ACC112 (cell line): ENCODE measurements at regions not wholly inside any gene's neighbourhood (a gene's known extent, or its start where the extent isn't known, plus 50 kb on each side); places are given as distances from the start of the nearest gene placed in this dataset.
"Not testable (repeated sequence)": the region's sequence is repeated elsewhere in the genome, so short reads cannot be mapped to it uniquely, and the experiment has no call there.

Source experiments
- H2AFZ ChIP-seq: fragments of 200-600 bp; sonication (generic); one replicate; pipeline ENCODE4 v1.6.0; 2017; ENCODE audit warnings: antibody characterized with exemption, low read length; ENCODE audit not compliant: unreplicated experiment
- H3K27ac ChIP-seq: fragments of 200-600 bp; sonication (generic); 2 replicates; pipeline ENCODE4 v1.5.1; 2014; ENCODE audit warnings: low read depth, mild to moderate bottlenecking, antibody characterized with exemption, low read length, moderate library complexity
- H3K27me3 ChIP-seq: fragments of 200-600 bp; sonication (generic); 2 replicates; pipeline ENCODE4 v1.6.1; 2014; ENCODE audit warnings: mild to moderate bottlenecking, antibody characterized with exemption, low read length, moderate library complexity, mixed read lengths; ENCODE audit not compliant: insufficient read depth
- H3K36me3 ChIP-seq: fragments of 200-600 bp; sonication (generic); 2 replicates; pipeline ENCODE4 v1.6.1; 2016; ENCODE audit warnings: mild to moderate bottlenecking, antibody characterized with exemption, low read length, moderate library complexity, mixed read lengths; ENCODE audit not compliant: insufficient read depth
- H3K4me1 ChIP-seq: fragments of 200-600 bp; sonication (generic); one replicate; pipeline ENCODE4 v1.6.1; 2016; ENCODE audit warnings: low read length, mixed read lengths; ENCODE audit not compliant: insufficient read depth, unreplicated experiment, control insufficient read depth
- H3K4me3 ChIP-seq: fragments of 200-600 bp; sonication (generic); 2 replicates; pipeline ENCODE4 v1.5.1; 2014; ENCODE audit warnings: mild to moderate bottlenecking, low read depth, low read length
- H3K79me2 ChIP-seq: fragments of 200-600 bp; sonication (generic); one replicate; pipeline ENCODE4 v1.6.0; 2016; ENCODE audit warnings: low read length; ENCODE audit not compliant: control insufficient read depth, unreplicated experiment, insufficient read depth

DNA sequence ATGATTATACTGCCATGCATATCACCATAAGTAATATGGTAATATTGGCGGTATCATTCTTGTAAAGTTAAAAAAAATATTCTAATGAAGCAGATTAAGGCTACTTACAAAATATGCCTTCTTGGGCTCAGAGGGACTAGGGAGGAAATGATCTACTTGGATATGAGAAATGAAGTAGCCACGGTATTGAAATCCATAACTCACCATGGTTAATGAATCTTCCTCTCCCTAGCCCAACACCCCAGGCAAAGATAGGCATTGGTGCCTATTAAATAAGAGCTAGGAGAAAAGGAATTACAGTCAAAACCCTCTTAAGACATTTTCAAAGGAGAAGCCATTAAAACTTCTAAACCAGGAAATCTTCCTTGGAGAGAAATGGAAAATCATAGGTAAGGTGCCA lies 280.5 kb downstream of the TFAP2B start:
- H3K36me3 ChIP-seq, result no peaks in the 10 kb centered on the region
- H3K27ac ChIP-seq, result no peak overlapping the region
- H2AFZ ChIP-seq, result no peak overlapping the region
- no peaks in the 10 kb centered on the region for H3K27me3 ChIP-seq
- H3K4me1 ChIP-seq, result no peaks in the 10 kb centered on the region
- no peak overlapping the region for H3K4me3 ChIP-seq
- H3K79me2 ChIP-seq, result no peaks in the 10 kb centered on the region

DNA sequence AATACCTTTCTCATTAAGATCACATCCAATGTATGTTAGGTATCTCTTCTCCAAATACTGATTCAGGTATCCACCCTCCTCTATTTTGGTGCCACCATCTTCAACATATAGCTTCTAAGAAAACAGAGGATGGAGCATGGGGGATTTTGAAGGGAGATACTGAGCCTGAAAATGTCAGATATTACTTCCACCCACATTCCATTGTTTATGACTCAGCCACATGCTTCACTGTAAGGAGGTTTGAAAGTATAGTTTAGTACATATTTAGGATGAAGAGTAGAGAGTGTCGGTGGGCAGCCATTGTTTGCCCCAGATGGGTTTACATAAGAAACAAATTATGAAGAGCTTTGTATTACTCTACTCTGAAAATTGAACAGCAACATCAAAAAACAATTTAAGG lies 286.7 kb downstream of the TFAP2B start:
- Histone ChIP-seq H3K4me1 (no peaks in the 10 kb centered on the region), H2AFZ (no peak overlapping the region), H3K27ac (no peak overlapping the region), H3K36me3 (no peaks in the 10 kb centered on the region), H3K4me3 (no peak overlapping the region), H3K27me3 (no peaks in the 10 kb centered on the region), H3K79me2 (no peaks in the 10 kb centered on the region)

DNA sequence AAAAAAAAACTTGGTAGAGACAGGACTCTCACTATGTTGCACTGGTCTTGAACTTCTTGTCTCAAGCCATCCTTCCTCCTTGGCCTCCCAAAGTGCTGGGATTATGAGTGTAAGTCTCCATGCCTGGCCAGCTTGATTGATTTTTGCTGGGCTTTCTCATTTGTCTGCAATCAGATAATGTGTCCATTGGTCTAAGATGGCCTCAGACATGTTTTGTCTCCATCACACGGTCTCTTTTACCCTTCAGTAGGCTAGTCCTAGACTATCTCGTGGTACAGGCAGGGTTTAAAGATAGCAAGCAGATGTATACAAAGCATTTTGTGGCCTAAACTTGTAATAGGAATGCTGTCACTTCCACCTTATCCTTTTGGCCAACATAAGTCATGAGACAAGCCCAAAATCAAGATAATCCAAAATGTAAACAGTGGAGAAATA lies 289.1 kb downstream of the TFAP2B start:
- H2AFZ ChIP-seq, result no peak overlapping the region
- no peaks in the 10 kb centered on the region for H3K27me3 ChIP-seq
- H3K4me1 ChIP-seq, result no peaks in the 10 kb centered on the region
- no peaks in the 10 kb centered on the region for H3K79me2 ChIP-seq
- no peaks in the 10 kb centered on the region for H3K36me3 ChIP-seq
- H3K27ac ChIP-seq, result no peak overlapping the region
- H3K4me3 ChIP-seq, result no peak overlapping the region

DNA sequence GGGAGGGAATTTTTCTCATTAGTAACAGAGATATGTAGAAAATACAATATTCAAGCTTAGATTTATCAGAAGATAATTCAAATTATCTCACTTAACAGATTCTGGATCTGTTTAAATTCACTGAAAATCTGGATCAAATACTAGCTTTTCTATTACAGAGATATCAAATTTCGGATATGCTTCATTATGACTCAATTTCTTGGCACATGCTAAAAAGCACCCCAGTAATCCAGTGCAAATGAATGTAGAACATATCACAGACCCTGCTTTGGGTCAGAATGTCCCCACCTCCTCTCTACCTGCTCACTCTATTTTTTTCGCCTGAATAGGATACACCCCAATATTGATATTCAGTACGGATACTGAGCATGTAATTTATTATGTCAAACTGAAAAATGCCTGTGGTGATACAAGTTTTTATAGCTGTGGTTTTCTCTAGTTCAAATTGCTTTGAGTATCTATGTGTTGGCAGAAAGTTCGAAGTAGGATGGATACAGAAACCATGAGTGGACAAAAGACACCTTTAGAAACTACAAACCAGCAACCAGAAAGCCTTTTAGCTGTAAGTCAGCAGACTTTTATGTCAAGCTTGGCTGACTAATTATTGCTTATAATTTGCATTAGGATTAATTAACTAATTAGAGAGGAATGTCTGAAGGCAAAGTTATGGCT lies 290.0 kb downstream of the TFAP2B start:
- Histone ChIP-seq H3K4me1 (no peaks in the 10 kb centered on the region), H2AFZ (no peak overlapping the region), H3K4me3 (no peak overlapping the region), H3K27me3 (no peaks in the 10 kb centered on the region), H3K79me2 (no peaks in the 10 kb centered on the region), H3K27ac (no peak overlapping the region), H3K36me3 (no peaks in the 10 kb centered on the region)

DNA sequence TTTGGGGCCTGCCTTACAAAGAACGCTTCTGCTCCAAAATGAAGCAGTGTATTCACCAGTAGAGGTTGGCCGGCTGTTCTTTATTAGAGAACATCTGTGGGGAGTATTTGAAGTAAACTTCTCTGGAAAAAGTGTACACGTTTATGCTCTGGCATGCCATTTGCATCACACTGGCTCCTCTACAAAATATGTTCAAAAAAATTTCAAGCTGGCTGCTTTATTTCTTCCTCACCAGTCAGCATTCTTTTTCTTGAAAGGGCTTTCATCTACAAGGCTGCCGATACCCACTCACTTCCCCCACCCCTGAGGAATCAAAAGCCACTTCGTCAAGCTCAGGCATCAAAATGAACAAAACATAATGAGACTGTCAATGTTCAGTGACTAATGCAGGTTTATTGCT lies 294.1 kb downstream of the TFAP2B start:
- Histone ChIP-seq H3K79me2 (no peaks in the 10 kb centered on the region), H3K4me1 (no peaks in the 10 kb centered on the region), H3K27me3 (no peaks in the 10 kb centered on the region), H2AFZ (no peak overlapping the region), H3K36me3 (no peaks in the 10 kb centered on the region), H3K4me3 (no peak overlapping the region), H3K27ac (no peak overlapping the region)

DNA sequence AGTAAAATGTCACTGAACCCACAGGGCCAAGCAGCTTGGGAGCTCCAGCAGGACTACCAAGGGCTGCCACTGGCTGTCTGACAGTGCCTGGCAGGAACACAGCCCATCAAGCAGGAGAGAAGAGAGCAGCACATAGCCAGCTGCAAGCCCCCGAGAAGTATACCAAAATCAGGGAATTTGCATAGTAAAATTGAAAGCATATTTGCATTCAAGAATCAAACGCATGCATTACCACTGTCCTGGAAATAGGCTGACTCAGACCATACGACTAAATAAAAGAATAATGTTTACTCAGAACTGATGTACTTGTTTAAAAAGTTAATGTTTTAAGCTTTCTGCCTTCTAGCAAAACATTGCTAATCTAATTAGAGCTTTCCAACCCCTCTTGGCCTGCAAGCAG lies 298.1 kb downstream of the TFAP2B start:
- H3K79me2 ChIP-seq, result no peaks in the 10 kb centered on the region
- no peak overlapping the region for H2AFZ ChIP-seq
- H3K36me3 ChIP-seq, result no peaks in the 10 kb centered on the region
- H3K4me3 ChIP-seq, result no peak overlapping the region
- H3K4me1 ChIP-seq, result no peaks in the 10 kb centered on the region
- H3K27me3 ChIP-seq, result no peaks in the 10 kb centered on the region
- no peak overlapping the region for H3K27ac ChIP-seq

DNA sequence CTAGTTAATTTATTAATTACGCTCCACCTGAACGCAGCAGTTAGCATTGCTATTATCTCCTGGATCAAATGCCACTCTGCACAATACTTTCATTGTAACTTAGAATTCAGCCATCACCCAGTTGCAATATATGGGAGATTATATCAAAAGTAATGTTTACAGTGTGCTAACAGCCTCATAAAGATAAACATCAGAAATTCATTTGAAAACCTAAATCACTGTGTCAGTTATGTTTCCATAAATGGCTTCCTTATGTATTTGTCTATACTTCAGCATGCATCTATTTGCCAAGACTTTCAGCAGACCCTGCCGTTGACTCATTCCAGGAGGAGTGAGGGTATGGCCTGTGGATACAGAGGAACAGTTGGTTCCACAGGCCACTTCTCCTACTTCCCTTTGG lies 300.1 kb downstream of the TFAP2B start:
- Histone ChIP-seq H2AFZ (no peak overlapping the region), H3K27ac (no peak overlapping the region), H3K27me3 (no peaks in the 10 kb centered on the region), H3K4me1 (no peaks in the 10 kb centered on the region), H3K36me3 (no peaks in the 10 kb centered on the region), H3K79me2 (no peaks in the 10 kb centered on the region), H3K4me3 (no peak overlapping the region)

DNA sequence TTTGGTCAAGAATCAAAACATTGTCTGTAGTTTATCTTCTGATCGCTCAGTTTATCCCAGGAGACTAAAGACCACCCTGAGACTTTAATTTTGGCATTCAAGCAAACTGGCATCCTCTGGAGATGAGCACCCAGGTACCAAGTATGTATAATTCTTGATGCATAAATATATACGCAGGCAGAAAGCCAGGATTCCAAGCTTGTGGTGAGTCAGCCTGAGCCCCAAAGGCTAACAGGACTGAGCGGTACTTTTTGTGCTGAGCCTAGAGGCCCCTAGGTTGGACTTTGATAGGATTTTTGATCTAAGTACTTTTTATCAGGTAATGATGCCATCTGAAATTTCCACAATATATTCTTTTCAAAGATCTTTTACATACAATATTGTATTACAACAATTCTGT lies 301.3 kb downstream of the TFAP2B start:
- Histone ChIP-seq H3K4me3 (no peak overlapping the region), H3K79me2 (no peaks in the 10 kb centered on the region), H2AFZ (no peak overlapping the region), H3K27ac (no peak overlapping the region), H3K36me3 (no peaks in the 10 kb centered on the region), H3K27me3 (no peaks in the 10 kb centered on the region), H3K4me1 (no peaks in the 10 kb centered on the region)

DNA sequence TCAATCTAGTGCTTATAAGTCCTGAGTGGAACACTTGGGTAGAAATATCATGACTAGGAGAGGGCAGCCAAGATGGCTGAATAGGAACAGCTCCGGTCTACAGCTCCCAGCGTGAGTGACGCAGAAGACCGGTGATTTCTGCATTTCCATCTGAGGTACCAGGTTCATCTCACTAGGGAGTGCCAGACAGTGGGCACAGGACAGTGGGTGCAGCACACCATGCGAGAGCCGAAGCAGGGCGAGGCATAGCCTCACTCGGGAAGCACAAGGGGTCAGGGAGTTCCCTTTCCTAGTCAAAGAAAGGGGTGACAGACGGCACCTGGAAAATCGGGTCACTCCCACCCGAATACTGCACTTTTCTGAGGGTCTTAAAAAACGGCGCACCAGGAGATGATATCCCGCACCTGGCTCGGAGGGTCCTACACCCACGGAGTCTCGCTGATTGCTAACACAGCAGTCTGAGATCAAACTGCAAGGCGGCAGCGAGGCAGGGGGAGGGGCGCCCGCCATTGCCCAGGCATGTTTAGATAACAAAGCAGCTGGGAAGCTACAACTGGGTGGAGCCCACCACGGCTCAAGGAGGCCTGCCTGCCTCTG lies 302.8 kb downstream of the TFAP2B start:
- H3K36me3 ChIP-seq, H2AFZ ChIP-seq, H3K27me3 ChIP-seq, H3K4me1 ChIP-seq, H3K27ac ChIP-seq, H3K79me2 ChIP-seq, H3K4me3 ChIP-seq: not testable (repeated sequence)

DNA sequence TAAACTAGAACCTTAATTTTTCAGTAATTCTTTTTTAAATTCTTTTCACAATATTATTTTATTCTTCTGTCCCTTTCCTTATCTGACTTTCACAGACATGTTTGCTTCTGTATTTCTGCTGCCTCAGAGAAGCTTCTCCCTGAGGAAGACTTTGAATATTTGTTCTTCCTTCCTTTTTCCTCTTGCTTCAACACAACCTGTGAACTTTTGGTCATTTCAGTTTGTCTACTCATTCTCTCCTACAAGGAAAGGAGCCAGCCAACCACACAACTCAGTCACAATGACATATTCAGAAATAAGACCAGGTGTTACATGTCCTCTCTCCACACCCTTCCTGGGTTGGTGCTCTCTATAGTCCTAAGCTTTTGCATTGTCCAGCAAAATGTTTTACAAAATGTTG lies 310.4 kb downstream of the TFAP2B start:
- H3K36me3 ChIP-seq, result no peaks in the 10 kb centered on the region
- no peak overlapping the region for H3K4me3 ChIP-seq
- no peak overlapping the region for H3K27ac ChIP-seq
- no peaks in the 10 kb centered on the region for H3K4me1 ChIP-seq
- H3K79me2 ChIP-seq, result no peaks in the 10 kb centered on the region
- no peaks in the 10 kb centered on the region for H3K27me3 ChIP-seq
- no peak overlapping the region for H2AFZ ChIP-seq

DNA sequence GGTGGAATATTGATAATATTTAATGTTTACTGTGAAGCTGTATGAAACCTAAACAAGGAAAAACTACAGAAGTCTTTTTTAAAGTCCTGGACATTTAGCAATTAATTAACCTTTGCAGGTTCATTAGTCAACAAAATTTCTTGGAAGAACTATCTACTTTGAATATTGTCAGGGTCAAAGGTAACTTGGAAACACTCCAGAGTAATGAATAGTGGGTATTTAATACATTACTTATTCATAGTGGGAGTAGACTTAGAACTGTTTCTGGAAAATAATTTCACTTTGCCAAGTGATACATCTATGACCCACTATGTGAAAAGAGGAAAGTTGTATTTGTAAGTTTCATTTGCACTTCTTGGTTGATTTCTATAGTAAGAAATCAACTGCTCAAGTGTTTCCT lies 319.1 kb downstream of the TFAP2B start:
- no peaks in the 10 kb centered on the region for H3K79me2 ChIP-seq
- no peak overlapping the region for H2AFZ ChIP-seq
- H3K27me3 ChIP-seq, result no peaks in the 10 kb centered on the region
- H3K4me1 ChIP-seq, result no peaks in the 10 kb centered on the region
- no peak overlapping the region for H3K27ac ChIP-seq
- no peak overlapping the region for H3K4me3 ChIP-seq
- no peaks in the 10 kb centered on the region for H3K36me3 ChIP-seq
